T-helper 1 cell treated with Interleukin-12 subunit alpha and Interleukin-12 subunit beta and Interleukin-4 antibody, amounts not matched to agents 30 ng/mL and 1 ng/mL, for 36 hours (primary cell): ENCODE measurements at regions not wholly inside any gene's neighbourhood (a gene's known extent, or its start where the extent isn't known, plus 50 kb on each side); places are given as distances from the start of the nearest gene placed in this dataset.
"Not testable (repeated sequence)": the region's sequence is repeated elsewhere in the genome, so short reads cannot be mapped to it uniquely, and the experiment has no call there.

Experiments used
- intact Hi-C: fragments of 100-400 bp; cut with micrococcal nuclease; formaldehyde crosslinking; loops from one replicate; pipeline ENCODE4 v1.15.1; 2024

DNA sequence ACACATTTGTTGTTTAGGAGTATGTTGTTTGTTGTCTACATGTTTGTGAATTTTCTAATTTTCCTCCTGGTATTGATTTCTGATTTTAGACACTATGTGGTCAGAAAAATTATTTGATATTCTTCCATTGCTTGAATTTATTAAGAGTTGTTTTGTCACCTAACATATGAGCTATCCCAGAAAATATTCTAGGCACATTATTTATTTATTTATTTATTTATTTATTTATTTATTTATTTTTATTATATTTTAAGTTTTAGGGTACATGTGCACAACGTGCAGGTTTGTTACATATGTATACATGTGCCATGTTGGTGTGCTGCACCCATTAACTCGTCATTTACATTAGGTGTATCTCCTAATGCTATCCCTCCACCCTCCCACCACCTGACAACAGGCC, 320.8 kb upstream of the CCNG1 start:
- intact Hi-C loops, result not testable (repeated sequence)

DNA sequence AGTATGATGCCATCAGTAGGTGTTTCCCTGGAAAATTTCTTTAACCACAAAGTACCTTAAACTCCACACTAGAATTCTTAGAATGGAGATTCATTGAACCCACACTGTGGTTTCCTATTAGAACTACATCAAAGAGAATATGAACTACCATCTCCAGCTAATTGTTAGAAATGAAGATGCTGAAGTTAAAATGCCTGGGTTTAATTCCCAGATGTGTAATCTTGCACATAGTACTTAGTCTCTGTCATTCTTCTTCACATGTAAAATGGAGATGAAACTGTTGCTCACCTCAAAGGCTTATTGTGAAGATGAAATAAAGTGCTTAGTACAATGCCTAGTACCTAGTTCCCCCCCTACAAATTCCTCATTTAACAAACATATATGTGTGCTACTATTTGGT, 303.3 kb upstream of the CCNG1 start:
- intact Hi-C loops, result no loop called here

DNA sequence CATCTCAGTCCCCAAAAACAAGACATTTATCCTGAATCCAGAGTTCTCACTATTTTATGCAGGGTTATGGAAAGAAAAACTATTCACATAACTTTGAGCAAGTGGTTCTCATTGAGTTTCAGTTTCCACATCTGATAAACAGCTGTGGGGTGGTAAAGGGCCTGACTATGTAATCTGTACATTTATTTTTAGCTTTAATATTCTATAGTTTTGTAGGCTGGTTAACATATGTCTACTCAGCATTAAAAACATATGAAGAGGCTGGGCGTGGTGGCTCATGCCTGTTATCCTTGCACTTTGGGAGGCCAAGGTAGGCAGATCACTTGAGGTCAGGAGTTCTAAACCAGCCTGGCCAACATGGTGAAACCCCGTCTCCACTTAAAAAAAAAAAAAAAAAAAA, 301.5 kb upstream of the CCNG1 start:
- intact Hi-C loops, result no loop called here

DNA sequence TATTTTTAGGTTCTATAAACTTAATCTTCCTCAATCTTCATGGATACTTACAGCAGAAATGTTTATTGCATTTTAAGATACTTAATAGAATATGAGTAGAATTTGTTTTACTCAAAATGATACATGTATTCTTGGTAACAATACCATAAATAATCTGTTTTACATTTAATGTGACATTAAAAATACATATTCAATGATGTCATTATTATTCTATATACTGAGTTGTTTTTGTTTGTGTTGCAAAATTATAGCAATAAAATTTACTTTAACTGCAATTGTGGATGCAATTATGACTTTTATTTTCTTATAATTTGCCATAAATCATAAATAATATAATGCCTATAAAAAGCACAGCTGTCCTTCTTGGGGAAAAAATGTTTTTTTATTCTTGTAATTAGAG, 275.9 kb upstream of the CCNG1 start:
- intact Hi-C loops, result no loop called here

DNA sequence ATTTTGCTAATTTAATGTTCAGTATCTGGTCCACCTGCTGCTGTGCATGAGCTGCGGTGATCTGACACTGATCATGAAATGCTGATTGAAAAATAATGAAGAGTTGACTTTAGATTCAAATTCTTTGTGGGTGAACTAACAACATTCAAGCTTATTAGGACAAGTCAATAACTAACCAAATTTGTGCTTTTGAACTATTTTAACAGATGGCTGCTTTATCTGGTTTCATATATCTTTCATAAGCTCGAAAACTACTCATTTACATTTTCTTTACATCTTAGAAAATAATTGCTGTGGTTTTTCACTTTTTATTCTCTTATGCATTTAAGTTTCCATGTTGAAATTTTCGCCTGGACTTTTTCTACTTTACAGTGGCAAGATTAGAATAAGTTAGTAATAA, 274.8 kb upstream of the CCNG1 start:
- intact Hi-C loops, result no loop called here

DNA sequence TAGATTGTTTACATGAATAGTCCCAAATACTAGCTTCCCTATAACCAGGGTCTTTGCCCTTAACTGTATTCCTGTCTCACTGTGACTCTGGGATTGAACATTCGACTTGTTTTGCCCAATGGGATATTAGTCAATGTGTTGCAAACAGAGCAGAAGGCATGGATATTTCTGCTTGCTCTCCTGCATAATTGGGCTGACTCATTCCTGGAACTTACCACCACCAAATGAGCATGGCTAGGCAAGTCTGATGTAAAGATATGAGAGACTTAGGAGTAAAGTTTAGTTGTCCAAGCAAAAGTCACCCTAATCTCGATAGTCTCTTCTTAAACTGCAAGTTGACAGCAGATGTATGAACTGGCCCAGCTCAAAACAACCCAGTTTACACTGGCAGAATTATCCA, 273.5 kb upstream of the CCNG1 start:
- intact Hi-C loops, result no loop called here

DNA sequence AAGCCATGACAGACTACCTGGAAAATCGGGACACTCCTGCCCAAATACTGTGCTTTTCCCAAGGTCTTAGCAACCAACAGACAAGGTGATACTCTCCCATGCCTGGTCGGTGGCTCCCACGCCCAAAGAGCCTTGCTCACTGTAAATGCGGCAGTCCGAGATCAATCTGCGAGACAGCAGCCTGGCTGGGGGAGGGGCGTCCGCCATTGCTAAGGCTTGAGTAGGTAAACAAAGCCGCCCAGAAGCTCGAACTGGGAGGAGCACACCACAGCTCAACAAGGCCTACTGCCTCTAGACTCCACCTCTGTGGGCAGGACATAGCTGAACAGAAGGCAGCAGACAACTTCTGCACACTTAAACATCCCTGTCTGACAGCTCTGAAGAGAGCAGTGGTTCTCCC, 272.1 kb upstream of the CCNG1 start:
- intact Hi-C loops, result no loop called here

DNA sequence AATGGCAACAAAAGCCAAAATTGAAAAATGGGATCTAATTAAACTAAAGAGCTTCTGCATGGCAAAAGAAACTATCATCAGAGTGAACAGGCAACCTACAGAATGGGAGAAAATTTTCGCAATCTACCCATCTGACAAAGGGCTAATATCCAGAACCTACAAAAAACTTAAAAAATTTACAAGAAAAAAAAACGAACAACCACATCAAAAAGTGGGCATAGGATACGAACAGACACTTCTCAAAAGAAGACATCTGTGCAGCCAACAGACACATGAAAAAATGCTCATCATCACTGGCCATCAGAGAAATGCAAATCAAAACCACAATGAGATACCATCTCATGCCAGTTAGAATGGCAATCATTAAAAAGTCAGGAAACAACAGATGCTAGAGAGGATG, 267.2 kb upstream of the CCNG1 start:
- intact Hi-C loops, result not testable (repeated sequence)

DNA sequence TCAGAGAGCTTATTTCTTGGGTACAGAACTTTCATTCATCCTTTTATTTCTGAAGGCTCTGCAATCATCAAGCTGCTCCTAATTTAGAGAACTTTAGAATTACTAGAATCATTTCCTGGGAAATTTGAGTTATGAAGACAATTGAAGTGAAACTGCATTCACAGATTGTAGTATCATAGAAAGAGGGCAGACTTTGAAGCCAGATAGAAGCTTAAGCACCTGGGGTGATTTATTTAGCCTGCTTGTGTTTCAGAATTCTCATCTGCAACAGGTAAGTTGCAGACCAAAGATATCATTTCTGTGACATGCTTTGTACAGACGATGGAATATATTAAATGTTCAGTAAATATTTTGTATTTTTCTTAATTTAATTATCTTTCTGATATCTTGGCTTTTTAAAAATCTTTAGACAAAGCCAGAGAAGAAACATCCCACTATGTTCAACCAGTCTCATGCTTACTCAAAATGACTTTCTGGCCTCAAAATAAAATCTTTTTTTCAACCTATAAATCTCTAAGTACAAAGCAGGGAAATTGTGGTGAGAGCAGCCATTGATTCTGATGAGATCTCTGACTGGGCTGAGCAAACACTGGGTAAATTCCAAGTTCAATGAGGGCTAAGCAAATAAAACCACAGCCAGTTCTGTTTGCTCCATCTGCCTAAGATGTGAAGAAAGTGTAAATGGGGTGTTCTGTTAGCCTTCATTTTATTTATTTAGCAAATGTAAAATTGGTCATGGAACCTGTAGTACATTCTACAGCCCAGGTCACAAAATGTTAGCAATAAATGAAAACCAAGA, 264.7 kb upstream of the CCNG1 start:
- intact Hi-C loops, result no loop called here

DNA sequence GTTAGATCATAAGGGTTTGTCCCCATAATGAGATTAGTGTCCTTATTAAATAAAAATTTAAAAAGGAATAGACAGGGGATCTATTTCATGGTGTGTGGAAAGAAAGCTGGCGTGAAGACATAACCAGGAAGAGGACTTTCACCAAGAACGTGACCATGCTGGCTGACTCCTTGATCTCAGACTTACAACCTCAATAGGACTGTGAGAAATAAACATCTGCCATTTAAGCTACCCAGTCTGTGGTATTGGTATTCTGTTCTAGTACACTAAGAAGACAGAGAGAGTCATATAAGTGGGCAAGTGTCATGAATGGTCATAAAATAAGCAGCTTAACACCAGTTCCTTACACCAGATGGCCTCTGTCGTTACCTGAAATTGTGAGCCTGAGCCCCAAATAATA, 259.4 kb upstream of the CCNG1 start:
- intact Hi-C loops, result no loop called here

DNA sequence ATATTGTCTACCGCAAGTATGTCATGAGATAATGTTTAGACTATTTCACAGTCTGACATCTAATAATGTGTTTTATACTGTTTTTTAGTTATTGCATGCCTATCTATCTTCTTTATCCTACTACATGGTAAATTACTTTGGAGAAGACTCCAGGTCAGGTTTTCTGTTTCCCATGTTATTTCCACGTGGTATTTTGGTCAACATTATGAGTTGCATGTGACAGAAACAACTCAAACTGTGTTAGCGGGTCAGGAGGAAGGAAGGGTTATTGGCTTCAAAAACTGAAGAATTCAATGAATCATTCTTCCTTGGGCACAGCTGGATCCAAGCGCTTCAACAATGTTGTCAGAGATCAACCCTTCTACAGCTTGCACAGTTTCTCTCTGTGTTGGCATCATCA, 252.1 kb upstream of the CCNG1 start:
- intact Hi-C loops, result no loop called here

DNA sequence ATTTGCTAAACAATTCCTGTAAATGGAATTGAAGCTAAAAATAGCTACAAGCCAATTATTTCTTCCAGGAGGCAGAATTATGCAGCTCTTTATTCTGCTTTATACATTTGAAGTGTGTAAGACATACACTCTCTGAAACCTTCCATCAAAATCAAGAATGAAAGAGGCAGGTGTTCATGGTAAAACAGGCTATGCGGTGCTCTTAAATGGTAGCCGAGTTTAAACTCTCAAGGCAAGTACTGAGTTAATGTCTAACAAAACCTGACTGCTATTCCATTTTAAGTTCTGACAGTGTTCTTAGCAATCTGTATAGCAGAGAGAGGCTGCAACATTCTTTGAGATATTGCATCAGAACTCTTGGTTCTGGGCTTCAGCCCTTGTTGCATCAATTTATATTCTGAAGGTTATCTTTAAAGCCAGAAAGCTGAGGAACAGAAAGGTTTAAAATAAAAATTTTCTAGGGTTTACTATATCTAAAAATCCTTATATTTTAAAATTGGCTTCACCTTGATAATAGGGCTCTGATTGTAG, 248.3 kb upstream of the CCNG1 start:
- intact Hi-C loops, result no loop called here

DNA sequence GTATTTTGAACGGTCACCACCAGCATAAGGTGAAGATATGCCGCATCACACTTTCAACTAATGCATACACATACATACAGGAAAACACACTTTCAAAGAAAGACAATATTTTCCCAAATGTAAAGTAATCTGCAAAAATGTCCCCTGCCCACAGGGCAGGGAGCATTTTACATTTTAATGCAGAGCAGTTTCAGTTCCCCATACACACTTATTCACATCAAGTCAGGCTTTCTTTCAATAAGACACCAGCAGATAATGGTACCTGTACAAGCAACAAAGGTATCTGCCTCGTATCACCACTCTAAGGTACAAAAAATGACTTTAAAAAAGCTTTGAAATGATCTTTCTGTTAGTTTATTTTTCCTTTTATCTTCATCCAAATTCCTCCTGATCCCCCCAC, 247.1 kb upstream of the CCNG1 start:
- intact Hi-C loops, result no loop called here

DNA sequence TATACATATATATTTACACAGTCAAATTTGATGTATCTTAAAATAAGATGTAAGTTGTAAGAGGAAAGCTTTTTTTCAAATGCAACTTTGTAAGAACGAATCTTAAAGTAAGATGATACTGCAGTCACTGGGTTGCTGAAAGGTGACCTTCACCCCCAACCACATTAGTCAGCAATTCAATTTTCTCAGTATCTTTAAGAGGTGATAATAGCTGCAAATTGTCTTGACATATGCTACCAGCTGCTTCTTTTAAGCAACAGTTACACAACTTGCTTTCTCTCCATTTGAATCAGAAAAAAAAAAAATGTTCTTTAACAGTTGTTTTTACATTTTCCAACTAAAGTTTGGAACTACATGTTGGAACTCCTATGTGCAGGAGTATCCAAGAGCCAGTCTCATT, 246.6 kb upstream of the CCNG1 start:
- intact Hi-C loops, result no loop called here

DNA sequence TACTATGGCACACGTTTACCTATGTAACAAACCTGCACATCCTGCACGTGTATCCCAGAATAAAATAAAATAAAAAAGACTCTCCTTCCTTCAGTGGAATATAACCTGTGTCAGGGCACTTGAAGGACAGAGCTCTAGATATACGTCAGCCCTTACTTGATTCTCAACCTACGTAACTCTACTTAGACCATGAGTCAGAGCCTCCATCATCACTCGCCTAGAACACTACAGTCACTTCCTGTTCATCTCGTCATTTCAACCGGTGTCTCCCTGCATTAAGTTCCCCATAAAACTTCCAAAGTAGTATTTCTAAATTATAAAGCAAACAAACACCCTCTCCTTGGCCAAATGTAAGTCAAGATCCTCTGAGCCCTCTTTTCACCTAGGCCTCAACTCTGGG, 243.5 kb upstream of the CCNG1 start:
- intact Hi-C loops, result no loop called here

DNA sequence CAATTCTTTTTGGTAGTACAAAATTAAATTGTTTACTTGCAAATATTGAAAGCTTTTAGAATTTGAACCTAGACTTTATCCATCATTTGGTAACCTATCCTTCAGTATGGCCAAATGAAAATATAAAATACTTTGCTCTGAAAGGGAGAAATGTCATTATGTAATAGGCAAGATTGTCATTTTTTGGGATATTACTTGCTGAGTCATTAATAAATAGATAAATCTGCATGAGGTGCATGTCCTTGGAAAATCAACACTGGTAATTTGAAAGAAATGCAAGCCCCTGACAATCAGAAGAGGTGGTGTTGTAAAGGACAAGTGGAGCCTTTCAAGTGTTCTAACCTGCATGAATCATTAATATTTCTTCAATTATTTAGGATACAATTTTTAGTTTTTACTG, 231.8 kb upstream of the CCNG1 start:
- intact Hi-C loops, result no loop called here

DNA sequence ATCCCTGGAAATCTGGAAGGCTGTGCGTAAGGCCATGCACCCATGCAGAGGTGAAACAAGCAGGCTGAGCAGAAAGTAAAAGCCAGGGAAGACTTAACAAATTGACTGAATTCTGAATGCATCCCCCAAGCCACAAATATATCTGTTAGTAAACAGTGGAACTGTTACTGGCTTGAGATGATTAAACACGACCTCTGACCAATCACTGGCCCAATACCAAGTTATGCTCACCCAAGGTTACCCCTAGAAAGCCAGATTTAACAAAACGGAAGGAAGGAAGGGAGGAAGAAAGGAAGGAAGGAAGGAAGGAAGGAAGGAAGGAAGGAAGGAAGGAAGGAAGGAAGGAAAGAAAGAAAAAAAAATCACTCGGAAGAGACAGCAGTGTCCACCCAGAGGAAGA, 215.8 kb upstream of the CCNG1 start:
- intact Hi-C loops, result no loop called here

DNA sequence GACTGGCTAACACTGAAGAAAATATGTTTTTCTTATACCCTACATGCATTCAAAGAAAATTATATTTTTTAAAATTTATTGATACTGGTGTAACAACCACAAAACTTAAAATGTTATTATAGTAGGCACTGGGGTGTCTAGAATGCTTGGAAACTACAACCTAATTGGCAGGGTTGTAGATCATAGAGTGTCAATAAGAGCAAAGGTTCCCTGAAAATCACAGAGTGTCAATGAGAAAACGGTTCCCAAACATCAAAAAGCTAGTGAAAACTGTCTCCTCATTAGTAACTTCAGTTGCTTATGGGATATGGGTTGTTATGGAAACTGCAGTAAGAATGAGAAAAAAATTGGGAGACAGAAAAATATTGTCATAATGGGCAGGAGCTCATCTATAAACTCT, 214.4 kb upstream of the CCNG1 start:
- intact Hi-C loops, result no loop called here

DNA sequence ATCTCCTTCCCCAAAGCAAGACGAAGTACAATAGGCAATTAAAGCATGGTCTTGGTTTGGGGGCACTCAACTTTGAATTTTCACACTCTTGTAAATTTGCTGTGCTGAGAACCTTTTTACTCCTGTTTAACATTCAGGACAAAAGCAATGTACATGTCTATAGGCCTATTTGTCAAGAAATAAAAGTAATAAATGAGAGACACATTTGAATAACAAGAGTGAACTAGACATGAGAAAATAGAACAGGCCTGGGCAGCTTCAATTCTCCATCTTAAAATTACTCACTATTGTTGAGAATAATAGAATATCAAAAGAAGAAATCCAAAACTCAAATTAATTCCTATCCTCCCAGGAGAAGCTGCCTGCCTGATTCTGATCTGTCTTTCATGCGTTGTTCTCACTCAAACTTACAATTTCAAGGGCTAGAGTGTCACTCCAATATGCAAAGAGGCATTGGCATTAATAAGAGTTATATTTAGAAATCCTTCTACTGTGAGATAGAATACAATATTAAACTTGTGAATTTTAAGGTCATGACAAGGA, 192.9 kb upstream of the CCNG1 start:
- intact Hi-C loops, result no loop called here

DNA sequence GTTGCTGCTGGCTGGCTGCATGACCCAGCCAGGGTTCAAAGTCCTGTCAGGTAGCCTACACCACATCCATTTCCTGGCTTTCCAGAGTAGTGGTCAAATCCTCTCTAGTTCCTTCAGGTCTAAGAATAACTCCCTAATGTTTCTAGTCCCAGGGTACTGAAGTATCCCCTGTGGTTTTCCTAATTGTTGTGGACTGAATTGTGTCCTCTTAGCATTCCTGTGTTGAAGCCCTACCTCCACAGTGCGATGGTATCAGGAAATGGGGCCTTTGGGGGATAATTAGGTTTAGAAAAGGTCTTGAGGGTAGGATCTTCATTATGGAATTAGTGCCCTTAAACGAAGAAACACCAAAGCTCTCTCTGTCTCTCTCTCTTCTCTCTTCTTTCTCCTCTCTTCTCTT, 191.8 kb upstream of the CCNG1 start:
- intact Hi-C loops, result no loop called here

DNA sequence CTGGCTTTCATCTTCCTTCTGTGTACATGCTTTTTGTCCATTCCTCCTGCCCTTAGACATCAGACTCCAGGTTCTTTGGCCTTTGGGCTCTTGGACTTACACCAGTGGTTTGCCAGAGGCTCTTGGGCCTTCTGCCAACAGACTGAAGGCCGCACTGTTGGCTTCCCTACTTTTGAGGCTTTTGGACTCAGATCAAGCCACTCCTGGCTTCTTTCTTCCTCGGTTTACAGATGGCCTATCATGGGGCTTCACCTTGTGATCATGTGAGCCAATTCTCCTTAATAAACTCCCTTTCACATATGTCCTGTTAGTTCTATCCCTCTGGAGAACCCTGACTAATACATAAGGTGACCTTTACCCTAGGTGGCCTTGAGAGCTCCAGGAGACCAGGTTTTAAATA, 189.1 kb upstream of the CCNG1 start:
- intact Hi-C loops, result no loop called here

DNA sequence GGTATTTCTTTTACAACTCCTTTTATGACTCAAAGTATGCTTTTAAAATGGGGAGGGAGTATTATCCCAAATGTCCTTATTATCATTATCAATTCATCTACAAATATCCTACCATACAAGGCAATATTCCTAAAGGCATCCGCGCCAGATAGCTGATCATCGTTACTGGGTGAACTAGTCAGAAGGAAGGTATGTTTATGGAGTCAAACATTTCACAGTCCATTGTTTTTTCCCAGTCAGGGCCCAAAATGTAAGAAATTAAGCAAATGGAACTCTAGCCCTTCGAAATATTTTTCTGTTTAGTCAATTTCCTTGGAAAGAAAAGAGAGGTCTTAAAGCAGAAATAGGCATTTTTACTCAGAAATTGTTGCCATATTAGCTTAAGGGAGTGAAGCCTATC, 188.5 kb upstream of the CCNG1 start:
- intact Hi-C loops, result no loop called here

DNA sequence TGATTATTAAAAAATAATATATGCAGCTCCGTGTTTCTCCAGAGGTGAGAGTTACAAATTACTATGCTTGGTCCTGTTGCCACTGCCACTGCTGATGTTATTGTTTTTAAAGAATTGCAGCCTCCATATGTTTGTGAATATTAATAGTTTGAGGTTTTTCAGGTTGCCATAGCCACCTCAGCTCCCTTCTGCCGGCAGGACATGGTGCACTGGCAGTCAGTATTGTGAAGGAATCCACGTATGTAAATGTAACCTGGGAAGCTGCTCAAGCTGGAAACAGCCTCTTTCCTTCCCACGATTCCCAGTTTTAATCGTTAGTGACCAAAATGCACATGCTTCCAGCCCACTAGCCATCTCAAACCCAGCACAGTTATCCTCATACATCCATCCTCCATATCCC, 184.4 kb upstream of the CCNG1 start:
- intact Hi-C loops, result no loop called here
